GM20431 (cell line): ENCODE measurements at regions not wholly inside any gene's neighbourhood (a gene's known extent, or its start where the extent isn't known, plus 50 kb on each side); places are given as distances from the start of the nearest gene placed in this dataset.

Experiments
- in situ Hi-C: fragments of 300-500 bp; cut with MseI, MboI; formaldehyde crosslinking; loops from one replicate; pipeline ENCODE4 v1.15.0; 2020; ENCODE audit warnings: low sequenced_read_pairs; ENCODE audit not compliant: unreplicated experiment

DNA sequence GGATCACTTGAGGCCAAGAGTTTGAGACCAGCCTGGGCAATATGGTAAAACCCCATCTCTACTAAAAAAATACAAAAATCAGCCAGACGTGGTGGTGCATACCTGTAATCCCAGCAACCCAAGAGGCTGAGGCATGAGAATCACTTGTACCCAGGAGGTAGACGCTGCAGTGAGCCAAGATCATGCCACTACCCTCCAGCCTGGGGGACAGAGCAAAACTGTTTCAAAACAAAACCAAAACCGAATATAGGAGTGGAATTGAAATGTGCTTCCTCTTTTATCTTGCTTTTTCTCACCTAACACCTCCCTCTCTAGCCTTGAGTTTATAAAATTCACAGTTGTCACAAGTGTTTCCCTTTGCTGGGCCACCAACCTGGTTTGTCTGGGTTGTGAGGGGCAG lies 181.9 kb downstream of the PAH start:
- in situ Hi-C loops, result no loop called here

DNA sequence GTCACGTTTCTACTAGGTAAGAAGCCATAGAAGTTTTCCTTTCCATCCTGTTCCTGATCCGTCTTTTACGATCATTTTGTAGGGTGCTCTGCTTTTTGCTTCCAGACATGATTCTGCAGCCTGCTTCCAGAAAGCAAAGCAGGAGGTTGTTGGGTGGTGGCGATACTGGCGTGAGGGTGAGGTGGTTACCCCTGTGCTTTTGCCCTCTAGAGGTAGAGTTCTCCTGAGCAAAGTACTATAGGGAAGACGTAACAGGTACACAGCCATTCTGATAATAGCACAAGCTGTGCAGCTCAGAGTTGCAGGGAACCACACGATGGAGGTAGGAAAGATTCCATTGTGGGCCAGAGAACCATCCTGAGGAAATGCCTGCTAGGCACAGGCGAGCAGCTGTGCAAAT lies 186.0 kb downstream of the PAH start:
- in situ Hi-C loops, result no loop called here

DNA sequence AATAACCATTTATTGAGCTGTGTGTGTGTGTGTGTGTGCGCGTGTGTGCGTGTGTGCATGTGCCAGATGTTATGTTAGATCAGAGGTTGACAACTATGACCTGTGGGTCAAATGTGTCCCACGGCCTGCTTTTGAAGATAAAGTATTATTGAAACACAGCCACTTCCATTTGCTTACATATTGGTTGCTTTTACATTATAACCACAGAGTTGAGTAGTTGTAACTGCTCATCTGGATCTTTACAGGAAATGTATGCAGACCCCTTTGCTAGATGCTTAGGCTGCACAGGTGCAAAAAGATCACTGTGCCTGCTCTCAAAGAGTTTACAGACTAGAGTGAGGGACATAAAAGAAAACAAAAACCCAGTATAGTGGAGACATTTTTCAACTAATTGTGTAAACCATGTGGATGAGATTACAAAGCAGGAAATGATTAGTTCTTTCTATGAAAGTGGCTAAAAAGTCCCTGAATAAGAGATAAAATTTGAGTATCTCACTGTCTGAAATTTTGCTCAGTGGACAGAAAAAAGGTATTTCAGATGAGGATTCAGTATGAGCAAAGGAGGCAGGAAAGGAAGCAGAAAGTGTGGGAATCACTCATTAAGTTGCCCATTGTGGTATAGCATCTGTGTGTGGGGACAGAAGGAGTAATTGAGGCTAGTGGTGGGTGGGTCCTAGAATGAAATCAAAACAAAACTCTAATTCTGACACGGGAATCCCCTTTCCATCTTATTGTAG lies 188.4 kb downstream of the PAH start:
- in situ Hi-C loops, result no loop called here

DNA sequence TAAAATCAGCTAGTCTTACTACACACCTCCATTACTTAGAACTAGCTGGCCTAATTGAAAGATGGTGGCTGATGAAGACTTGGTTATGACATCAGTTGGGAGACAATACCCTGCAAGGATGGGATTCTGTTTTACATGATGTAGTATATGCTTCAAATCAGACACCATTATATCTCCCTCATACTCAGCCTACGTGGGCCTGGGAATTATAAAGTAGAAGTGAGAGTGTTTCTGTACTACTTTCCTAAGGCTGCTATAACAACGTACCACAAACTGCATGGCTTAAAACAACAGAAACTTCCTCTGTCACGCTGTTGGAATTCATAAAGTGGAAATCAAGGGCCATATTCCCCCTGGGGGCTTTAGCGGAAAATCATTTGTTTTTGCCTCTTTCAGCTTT lies 190.4 kb downstream of the PAH start:
- in situ Hi-C loops, result no loop called here

DNA sequence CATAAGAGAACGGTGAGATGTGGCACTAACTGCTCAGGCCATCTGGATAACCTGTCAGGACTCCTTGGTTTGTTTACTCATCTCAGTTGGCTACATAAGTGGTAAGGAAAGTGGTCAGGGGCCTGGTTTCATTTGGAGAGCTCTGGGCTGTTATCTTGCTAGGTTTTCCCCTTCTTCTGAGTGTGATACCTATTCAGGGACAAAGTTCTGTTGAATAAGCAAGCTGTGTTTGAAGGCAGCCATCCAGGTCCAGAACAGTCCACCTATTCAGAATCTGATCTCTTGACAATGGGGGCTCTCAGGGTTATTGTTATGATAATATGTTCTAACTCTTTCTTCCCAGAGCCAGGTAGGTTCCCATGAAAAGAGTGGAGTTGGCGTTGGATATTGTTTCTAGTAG lies 194.9 kb downstream of the PAH start:
- in situ Hi-C loops, result no loop called here

DNA sequence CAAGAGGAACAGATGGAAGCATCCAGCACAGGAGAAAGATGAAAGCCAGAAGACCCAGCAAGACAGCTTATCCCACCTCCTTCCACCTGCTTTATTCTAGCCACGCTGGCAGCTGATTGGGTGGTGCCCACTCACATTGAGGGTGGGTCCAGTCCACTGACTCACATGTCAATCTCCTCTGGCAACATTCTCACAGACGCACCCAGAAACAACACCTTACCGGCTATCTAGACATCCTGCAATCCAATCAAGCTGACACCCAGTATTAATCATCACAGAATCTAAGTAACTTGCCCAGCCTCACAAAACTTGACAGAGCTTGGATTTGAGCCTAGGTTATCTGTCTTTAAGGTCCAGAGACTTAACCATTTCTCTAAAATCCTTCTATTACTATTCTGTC lies 208.9 kb downstream of the PAH start:
- in situ Hi-C loops, result no loop called here

DNA sequence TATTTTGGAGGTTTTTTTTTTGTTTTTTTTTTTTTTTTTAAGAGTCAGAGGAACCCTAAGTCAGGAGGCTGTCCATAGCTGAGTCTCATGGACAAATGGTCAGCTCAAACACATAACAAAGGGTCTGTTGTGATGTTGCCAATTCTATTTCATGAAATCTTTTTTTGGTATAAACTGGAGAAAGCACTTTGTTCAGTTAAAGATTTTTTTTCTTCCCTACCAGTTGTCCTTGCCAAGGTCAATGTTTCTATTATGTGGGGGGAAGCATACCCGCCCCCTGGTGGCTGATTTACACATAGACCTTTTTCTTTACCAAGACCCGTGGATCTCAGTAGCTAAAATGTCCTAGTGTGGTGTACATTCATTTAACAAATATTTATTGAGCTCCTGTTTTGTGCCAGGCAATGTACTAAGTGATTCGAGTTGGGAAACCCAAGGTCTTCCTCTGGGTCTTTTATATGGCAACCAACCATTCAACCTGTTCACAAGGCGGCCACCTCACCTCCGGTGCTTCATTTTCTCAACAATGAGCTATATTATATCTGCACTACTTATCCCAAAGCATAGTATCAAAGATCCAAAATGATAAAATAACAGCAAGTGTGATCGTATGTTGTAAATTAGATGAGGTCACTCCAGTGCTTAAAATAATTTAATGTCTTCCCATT lies 214.5 kb downstream of the PAH start:
- in situ Hi-C loops, result no loop called here

DNA sequence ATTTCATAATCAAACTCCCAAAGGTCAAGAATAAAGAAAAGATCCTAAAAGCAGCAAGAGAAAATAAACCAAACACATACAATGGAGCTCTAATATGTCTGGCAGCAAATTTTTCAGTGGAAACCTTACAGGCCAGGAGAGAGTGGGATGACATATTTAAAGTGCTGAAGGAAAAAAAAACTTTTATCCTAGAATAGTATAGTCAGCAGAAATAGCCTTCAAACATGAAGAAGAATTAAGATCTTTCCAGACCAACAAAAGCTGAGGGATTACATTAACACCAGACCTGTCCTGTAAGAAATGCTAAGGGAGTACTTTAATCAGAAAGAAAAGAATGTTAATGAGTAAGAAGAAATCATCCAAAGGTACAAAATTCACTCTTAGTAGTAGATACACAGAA lies 215.7 kb upstream of the IGF1 start:
- in situ Hi-C loops, result no loop called here

DNA sequence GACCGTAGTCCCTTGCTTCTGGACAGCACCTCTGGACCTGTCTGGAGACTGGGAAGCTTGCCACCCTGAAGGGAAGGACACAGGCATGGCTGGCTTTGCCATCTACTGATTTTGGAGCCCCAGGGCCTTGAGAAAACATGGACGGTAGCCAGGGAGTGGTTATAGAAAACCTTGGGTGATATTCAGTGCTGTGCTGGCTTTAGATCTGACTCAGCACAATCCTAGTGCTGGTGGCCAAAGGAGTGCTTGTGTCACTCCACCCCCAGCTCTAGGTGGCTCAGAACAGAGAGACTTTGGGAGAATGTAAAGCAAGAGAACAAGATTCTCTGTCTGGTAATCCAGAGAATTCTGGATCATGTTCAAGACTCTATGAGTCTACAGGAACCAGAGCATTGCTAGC lies 214.5 kb upstream of the IGF1 start:
- in situ Hi-C loops, result no loop called here

DNA sequence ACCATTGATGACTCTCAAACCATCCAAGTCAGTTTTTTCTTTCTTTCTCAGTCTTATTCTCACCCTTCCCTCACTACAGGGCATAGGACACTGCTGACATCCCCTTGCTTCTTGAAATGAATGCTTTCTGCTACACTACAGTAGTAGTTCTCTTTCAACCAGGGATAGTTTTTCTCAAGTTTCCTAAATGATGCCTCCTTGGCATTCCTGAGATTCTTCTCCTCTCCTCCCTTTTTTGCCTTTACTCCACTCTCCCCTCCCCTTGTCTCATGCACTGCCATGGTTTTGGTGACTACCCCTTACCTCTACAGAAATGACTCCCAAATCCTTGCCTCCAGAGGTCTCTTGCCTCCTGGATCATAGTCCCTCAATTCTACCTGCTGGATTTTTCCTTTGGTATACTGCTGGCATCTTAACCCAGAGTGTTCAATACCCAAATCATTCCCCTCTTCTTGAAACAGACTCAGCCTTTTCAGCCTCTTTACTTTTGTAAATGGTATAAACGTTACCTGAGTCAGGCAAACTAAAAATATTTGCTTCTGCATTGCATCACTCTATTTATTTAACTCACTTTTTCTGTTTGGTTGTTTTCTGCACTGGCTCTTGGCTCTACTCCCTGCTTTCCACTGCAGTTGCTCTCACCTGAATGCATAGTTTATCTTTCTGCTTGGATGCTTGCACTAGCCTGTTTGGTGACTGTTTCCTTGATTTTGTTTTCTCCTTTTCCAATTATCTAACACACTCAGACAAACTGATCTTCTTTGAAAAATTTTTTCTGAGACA lies 211.6 kb upstream of the IGF1 start:
- in situ Hi-C loops, result no loop called here

DNA sequence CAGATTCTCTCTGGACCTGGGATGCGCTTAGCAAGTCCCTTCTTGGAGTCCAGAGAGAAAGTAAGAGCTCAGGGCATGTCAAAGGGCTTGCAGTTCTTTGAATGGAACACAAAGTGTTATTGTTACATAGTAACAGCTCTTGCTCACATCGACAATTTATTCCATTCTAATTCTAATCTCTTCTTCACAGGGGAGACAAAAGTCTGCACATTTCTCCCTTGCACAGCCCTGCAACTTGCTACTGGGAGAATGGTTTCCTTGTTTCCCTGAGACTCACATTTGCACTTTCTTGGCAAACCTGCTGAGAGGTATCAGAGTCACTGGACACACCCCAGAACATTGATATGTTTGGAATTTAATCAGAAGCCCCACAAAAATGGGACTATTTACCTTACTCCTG lies 209.9 kb upstream of the IGF1 start:
- in situ Hi-C loops, result no loop called here

DNA sequence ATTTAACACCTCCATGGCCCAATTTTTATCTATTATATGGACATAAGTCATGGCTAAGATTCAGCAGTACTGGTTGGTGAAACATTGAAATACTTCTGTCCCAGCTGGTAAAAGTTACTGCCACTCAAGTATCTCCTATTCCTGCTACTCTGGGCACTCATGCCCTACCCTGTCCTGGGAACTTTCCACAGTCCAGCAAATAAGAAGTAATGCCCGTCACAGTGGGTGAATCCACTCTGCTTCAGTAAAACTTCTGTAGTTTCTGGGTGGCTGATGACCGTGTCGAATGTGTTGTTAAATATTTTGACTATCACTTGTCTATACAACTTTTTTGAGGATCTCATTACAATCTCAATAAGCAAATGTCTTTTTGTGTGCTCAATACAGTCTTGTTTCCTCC lies 209.3 kb upstream of the IGF1 start:
- in situ Hi-C loops, result no loop called here

DNA sequence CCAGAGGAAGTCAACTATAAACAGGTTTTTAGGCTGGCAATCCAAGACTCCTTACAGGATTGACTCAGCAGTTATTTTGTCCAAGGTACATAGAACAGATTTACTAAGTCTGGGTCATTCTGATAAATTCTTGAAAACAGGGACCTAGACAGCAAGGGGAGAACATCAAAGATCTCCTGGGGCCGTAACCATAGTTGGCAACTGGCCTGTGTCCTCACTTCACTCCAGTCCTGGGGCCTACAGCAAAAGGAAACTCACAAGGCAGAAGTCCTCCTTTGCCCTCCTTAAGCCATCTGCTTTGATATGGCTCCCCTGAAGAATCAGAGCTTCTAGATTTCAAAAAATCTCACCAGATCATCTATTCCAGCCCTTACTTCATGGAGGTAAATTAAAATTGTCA lies 207.2 kb upstream of the IGF1 start:
- in situ Hi-C loops, result no loop called here

DNA sequence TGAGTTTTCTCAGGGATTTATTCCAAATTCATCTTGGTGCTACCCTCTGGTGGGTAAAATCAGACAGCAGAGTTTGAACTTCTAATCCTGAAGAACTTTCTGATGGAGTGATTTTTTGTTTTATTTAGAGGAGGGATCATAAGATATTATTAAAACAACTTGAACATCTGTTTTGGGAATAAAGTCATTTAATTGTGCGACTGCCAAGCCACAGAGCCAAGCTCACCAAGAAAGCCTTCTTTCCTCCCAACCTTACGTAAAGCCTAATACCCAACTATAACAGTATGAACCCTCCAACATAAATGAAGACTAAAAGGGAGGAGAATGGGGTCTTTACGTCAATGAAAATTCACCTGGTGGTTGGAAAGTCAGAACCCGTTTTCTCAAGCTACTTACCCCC lies 205.5 kb upstream of the IGF1 start:
- in situ Hi-C loops, result no loop called here

DNA sequence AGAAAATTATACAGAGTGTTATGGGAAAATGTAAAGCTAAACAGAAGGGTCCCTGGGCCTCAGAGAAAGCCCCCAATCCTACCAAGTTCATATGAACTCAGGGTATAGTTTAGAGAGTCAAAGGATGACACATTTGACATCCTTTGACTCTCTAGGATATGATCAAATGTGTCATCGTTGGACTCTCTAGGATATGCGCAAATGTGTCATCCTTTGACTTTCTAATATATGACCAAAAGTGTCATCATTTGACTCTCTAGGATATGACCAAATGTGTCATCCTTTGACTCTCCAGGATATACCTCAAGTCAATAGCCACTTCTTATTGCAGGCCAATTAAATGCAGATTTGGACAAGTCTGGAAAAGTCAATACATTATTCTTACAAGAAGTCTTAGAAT lies 204.8 kb upstream of the IGF1 start:
- in situ Hi-C loops, result no loop called here

DNA sequence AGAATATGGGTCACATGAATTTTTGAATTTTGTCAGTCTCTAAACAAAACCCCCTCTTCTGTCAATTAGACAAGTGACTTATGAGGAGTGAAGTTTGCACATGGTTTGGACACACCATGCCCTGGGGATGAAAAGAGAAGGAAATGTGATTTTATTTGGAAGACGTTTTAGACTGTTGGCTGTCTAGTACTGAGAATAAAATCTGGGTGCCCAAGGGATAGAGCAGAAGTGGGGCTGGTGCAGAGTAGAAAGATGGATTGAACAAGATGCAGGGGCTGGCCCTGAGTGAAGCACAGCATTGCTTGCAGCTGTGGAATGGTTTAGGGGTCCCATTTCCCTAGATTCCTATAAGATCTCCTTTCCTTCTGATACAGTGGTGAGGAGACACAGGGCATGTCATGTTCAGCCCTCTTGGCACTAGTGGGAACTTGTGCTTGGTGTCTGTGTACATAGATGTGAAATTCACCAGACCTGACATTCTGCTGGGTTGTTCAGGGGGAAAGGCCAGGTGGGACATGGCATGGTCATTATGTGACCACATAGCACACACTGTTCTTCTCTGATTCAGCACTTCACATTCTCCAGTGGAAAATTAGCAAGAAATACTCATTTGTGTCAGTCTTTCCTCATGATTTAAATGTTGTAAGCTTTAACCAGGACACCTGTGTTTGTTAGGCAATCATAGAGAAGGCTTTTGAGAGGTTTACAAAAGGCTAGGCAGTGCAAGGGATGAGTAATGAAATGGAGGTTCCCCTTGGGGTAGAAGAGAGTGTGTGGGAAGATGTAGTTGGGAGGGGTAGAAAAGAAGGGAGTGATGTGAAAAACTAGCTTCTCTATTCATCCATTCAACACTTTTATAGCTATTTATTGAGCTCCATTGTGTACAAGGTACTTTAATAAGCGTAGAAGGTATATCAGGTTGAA lies 202.3 kb upstream of the IGF1 start:
- in situ Hi-C loops, result no loop called here

DNA sequence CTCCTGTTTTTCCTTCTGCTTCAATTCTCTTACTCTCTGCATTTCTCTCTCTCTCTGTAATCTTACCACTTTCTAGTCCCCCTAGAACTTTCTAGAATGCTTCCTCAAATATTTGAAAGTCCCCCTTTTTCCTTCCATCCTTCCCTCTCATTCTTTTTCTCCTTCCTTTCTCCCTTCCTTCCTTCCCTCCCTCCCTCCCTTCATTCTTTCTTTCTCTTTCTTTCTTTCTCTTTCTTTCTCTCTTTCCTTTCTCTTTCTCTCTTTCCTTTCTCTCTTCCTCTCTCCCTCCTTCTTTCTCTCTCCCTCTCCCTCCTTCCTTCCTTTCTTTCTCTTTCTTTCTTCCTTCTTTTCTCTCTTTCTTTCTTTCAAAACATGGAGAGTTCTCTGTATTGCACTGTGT lies 201.4 kb upstream of the IGF1 start:
- in situ Hi-C loops, result no loop called here

DNA sequence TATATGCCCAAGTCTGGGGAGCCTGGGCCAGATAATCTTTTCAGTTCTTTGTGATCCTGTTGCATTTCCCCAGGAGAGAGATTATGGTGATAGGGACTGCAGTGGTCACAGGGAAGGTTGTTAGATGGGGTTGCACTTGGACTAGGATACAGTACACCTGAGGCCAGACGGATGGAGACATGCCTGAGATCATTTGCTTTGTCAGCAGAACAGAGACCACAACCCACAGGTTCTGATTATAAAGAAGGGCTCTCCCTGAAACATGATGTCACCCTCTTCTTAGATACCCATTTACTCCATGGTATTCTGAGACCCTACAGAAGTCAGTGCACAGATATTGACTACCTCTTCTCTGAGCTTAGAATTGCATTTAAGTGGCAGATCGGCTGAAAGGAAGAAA lies 200.9 kb upstream of the IGF1 start:
- in situ Hi-C loops, result no loop called here

DNA sequence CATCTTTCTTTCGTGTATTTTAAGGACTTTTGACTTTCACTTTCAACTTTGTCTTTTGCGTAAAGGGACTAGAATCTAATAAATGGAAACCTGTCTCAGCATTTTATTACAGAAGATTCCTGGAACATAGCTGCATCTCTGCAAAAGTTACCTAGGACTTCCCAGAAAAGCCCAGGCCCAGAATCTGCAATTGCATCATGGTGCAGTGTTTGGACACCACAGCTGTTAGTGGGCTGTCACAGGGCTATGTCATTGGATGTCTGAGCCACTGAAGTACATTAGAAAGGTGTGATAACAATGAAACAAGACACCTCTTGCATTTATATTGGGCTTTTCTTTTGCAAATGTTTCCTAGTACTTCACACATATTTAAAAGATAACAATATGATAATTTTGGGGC lies 199.9 kb upstream of the IGF1 start:
- in situ Hi-C loops, result no loop called here

DNA sequence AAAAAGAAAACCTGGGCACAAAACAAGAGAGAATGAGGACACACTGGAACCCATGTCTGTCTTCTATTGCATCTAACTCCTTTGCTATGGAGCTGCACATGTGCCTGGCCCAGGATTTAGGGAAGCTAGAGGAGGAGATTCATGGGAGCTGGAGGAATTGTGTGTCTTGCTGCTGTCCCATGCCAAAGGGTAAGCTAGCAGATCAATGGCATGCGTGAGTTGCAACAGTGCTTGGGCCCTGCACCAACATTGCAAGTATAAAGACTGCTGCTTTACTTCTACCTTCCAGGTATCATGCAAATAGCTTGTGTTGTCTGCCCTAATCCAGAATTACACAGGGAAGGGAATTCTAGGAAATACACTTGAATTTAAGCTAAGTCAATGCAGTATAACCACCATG lies 196.4 kb upstream of the IGF1 start:
- in situ Hi-C loops, result no loop called here
